ENCODE measurements at regions not wholly inside any gene's neighbourhood (a gene's known extent, or its start where the extent isn't known, plus 50 kb on each side); places are given as distances from the start of the nearest gene placed in this dataset.

GRCh38 chr10:53153831-53154230, 381.2 kb upstream of the MBL2 start:
- H3K4me1 Mint-ChIP-seq (ENCODE audit: low read depth) = no peaks in the 10 kb centered on the region
- no peak overlapping the region for H3K4me3 Mint-ChIP-seq
- no peaks in the 10 kb centered on the region for H3K36me3 Mint-ChIP-seq (ENCODE audit: low read depth)
- H3K27ac Mint-ChIP-seq = no peak overlapping the region
- peaks cover 3% of the 10 kb centered on the region for H3K9me3 Mint-ChIP-seq
- no peak for DNase-seq (ENCODE audit: low spot score)
- intact Hi-C loops (cut with micrococcal nuclease) = no loop called here
- H3K27me3 Mint-ChIP-seq (ENCODE audit: insufficient read depth) = no peaks in the 10 kb centered on the region

- Mint-ChIP-seq H3K9me3 (peaks cover 12% of the 10 kb centered on the region), H3K4me3 (no peak overlapping the region), H3K27ac (no peak overlapping the region), H3K4me1 (ENCODE audit: low read depth) (no peaks in the 10 kb centered on the region), H3K36me3 (ENCODE audit: low read depth) (no peaks in the 10 kb centered on the region), H3K27me3 (ENCODE audit: insufficient read depth) (no peaks in the 10 kb centered on the region)
- DNase-seq (ENCODE audit: low spot score) = no peak
- intact Hi-C loops (cut with micrococcal nuclease) = no loop called here
These were observed 367.9 kb upstream of the MBL2 start for GRCh38 chr10:53140506-53140905.

- intact Hi-C loops (cut with micrococcal nuclease) = no loop called here
- H3K27me3 Mint-ChIP-seq (ENCODE audit: insufficient read depth) = no peaks in the 10 kb centered on the region
- DNase-seq (ENCODE audit: low spot score) = no peak
- no peaks in the 10 kb centered on the region for H3K4me1 Mint-ChIP-seq (ENCODE audit: low read depth)
- no peak overlapping the region for H3K27ac Mint-ChIP-seq
- no peaks in the 10 kb centered on the region for H3K36me3 Mint-ChIP-seq (ENCODE audit: low read depth)
- no peak overlapping the region for H3K4me3 Mint-ChIP-seq
- H3K9me3 Mint-ChIP-seq = peaks cover 9% of the 10 kb centered on the region
These were observed 363.3 kb upstream of the MBL2 start for GRCh38 chr10:53135897-53136253.

GRCh38 chr10:53135213-53135896, 362.8 kb upstream of the MBL2 start:
- Mint-ChIP-seq H3K4me1 (ENCODE audit: low read depth) (no peaks in the 10 kb centered on the region), H3K9me3 (peaks cover 9% of the 10 kb centered on the region), H3K4me3 (no peak overlapping the region), H3K27ac (no peak overlapping the region), H3K27me3 (ENCODE audit: insufficient read depth) (no peaks in the 10 kb centered on the region), H3K36me3 (ENCODE audit: low read depth) (no peaks in the 10 kb centered on the region)
- no peak for DNase-seq (ENCODE audit: low spot score)
- intact Hi-C loops (cut with micrococcal nuclease) = no loop called here

- no peaks in the 10 kb centered on the region for H3K4me1 Mint-ChIP-seq (ENCODE audit: low read depth)
- intact Hi-C loops (cut with micrococcal nuclease) = no loop called here
- H3K27me3 Mint-ChIP-seq (ENCODE audit: insufficient read depth) = no peaks in the 10 kb centered on the region
These were observed 361.5 kb upstream of the MBL2 start for GRCh38 chr10:53134050-53134449.

GRCh38 chr10:53130337-53130736, 357.8 kb upstream of the MBL2 start:
- Mint-ChIP-seq H3K4me3 (no peak overlapping the region), H3K27me3 (ENCODE audit: insufficient read depth) (no peaks in the 10 kb centered on the region), H3K27ac (no peak overlapping the region), H3K9me3 (no peaks in the 10 kb centered on the region), H3K36me3 (ENCODE audit: low read depth) (no peaks in the 10 kb centered on the region), H3K4me1 (ENCODE audit: low read depth) (no peaks in the 10 kb centered on the region)
- DNase-seq (ENCODE audit: low spot score) = no peak
- intact Hi-C loops (cut with micrococcal nuclease) = no loop called here

More at GRCh38 chr10:53134050-53134449, 361.5 kb upstream of the MBL2 start:
- Mint-ChIP-seq H3K9me3 (peaks cover 3% of the 10 kb centered on the region), H3K4me3 (no peak overlapping the region), H3K27ac (no peak overlapping the region), H3K36me3 (ENCODE audit: low read depth) (no peaks in the 10 kb centered on the region)
- no peak for DNase-seq (ENCODE audit: low spot score)

- no peak overlapping the region for H3K27ac Mint-ChIP-seq
- no peaks in the 10 kb centered on the region for H3K4me1 Mint-ChIP-seq (ENCODE audit: low read depth)
- DNase-seq (ENCODE audit: low spot score) = no peak
- intact Hi-C loops (cut with micrococcal nuclease) = no loop called here
- H3K36me3 Mint-ChIP-seq (ENCODE audit: low read depth) = no peaks in the 10 kb centered on the region
- H3K27me3 Mint-ChIP-seq (ENCODE audit: insufficient read depth) = no peaks in the 10 kb centered on the region
- H3K4me3 Mint-ChIP-seq = no peak overlapping the region
- no peaks in the 10 kb centered on the region for H3K9me3 Mint-ChIP-seq
These were observed 355.1 kb upstream of the MBL2 start for GRCh38 chr10:53127686-53128085.

- Mint-ChIP-seq H3K27ac (no peak overlapping the region), H3K4me1 (ENCODE audit: low read depth) (no peaks in the 10 kb centered on the region), H3K4me3 (no peak overlapping the region), H3K9me3 (peaks cover 3% of the 10 kb centered on the region), H3K36me3 (ENCODE audit: low read depth) (no peaks in the 10 kb centered on the region), H3K27me3 (ENCODE audit: insufficient read depth) (peaks cover 2% of the 10 kb centered on the region)
- intact Hi-C loops (cut with micrococcal nuclease) = no loop called here
- no peak for DNase-seq (ENCODE audit: low spot score)
These were observed 350.7 kb upstream of the MBL2 start for GRCh38 chr10:53123311-53123710.

- no peak for DNase-seq (ENCODE audit: low spot score)
- peaks cover 2% of the 10 kb centered on the region for H3K27me3 Mint-ChIP-seq (ENCODE audit: insufficient read depth)
- no peaks in the 10 kb centered on the region for H3K36me3 Mint-ChIP-seq (ENCODE audit: low read depth)
- peaks cover 5% of the 10 kb centered on the region for H3K9me3 Mint-ChIP-seq
- intact Hi-C loops (cut with micrococcal nuclease) = no loop called here
- H3K4me1 Mint-ChIP-seq (ENCODE audit: low read depth) = no peaks in the 10 kb centered on the region
- H3K4me3 Mint-ChIP-seq = no peak overlapping the region
- no peak overlapping the region for H3K27ac Mint-ChIP-seq
These were observed 349.7 kb upstream of the MBL2 start for GRCh38 chr10:53122281-53122680.

GRCh38 chr10:53115660-53116059, 343.1 kb upstream of the MBL2 start:
- H3K9me3 Mint-ChIP-seq = peaks cover 17% of the 10 kb centered on the region
- peaks cover 2% of the 10 kb centered on the region for H3K27me3 Mint-ChIP-seq (ENCODE audit: insufficient read depth)
- intact Hi-C loops (cut with micrococcal nuclease) = no loop called here
- no peaks in the 10 kb centered on the region for H3K36me3 Mint-ChIP-seq (ENCODE audit: low read depth)
- no peak overlapping the region for H3K27ac Mint-ChIP-seq
- no peak for DNase-seq (ENCODE audit: low spot score)
- no peak overlapping the region for H3K4me3 Mint-ChIP-seq
- H3K4me1 Mint-ChIP-seq (ENCODE audit: low read depth) = no peaks in the 10 kb centered on the region

GRCh38 chr10:53111529-53111928, 338.9 kb upstream of the MBL2 start:
- DNase-seq (ENCODE audit: low spot score) = peak; percentile 5
- intact Hi-C loops (cut with micrococcal nuclease) = no loop called here
- Mint-ChIP-seq H3K4me1 (ENCODE audit: low read depth) (peaks cover 6% of the 10 kb centered on the region), H3K27ac (no peak overlapping the region), H3K4me3 (no peak overlapping the region), H3K9me3 (peaks cover 14% of the 10 kb centered on the region), H3K27me3 (ENCODE audit: insufficient read depth) (no peaks in the 10 kb centered on the region), H3K36me3 (ENCODE audit: low read depth) (no peaks in the 10 kb centered on the region)

GRCh38 chr10:53109320-53109719, 336.7 kb upstream of the MBL2 start:
- peaks cover 8% of the 10 kb centered on the region for H3K9me3 Mint-ChIP-seq
- no peak overlapping the region for H3K27ac Mint-ChIP-seq
- no peaks in the 10 kb centered on the region for H3K27me3 Mint-ChIP-seq (ENCODE audit: insufficient read depth)
- intact Hi-C loops (cut with micrococcal nuclease) = no loop called here
- peaks cover 6% of the 10 kb centered on the region for H3K4me1 Mint-ChIP-seq (ENCODE audit: low read depth)
- no peak overlapping the region for H3K4me3 Mint-ChIP-seq
- DNase-seq (ENCODE audit: low spot score) = no peak
- no peaks in the 10 kb centered on the region for H3K36me3 Mint-ChIP-seq (ENCODE audit: low read depth)

- no peak for DNase-seq (ENCODE audit: low spot score)
- Mint-ChIP-seq H3K4me1 (ENCODE audit: low read depth) (peaks cover 6% of the 10 kb centered on the region), H3K27me3 (ENCODE audit: insufficient read depth) (no peaks in the 10 kb centered on the region), H3K4me3 (no peak overlapping the region), H3K36me3 (ENCODE audit: low read depth) (no peaks in the 10 kb centered on the region), H3K9me3 (peaks cover 8% of the 10 kb centered on the region), H3K27ac (no peak overlapping the region)
- intact Hi-C loops (cut with micrococcal nuclease) = no loop called here
These were observed 335.8 kb upstream of the MBL2 start for GRCh38 chr10:53108317-53108934.

GRCh38 chr10:53107711-53108110, 335.1 kb upstream of the MBL2 start:
- H3K27me3 Mint-ChIP-seq (ENCODE audit: insufficient read depth) = no peaks in the 10 kb centered on the region
- DNase-seq (ENCODE audit: low spot score) = no peak

More at GRCh38 chr10:53107711-53108110, 335.1 kb upstream of the MBL2 start:
- no peak overlapping the region for H3K27ac Mint-ChIP-seq
- peaks cover 11% of the 10 kb centered on the region for H3K9me3 Mint-ChIP-seq
- intact Hi-C loops (cut with micrococcal nuclease) = no loop called here
- no peak overlapping the region for H3K4me3 Mint-ChIP-seq
- peaks cover 6% of the 10 kb centered on the region for H3K4me1 Mint-ChIP-seq (ENCODE audit: low read depth)
- H3K36me3 Mint-ChIP-seq (ENCODE audit: low read depth) = no peaks in the 10 kb centered on the region
